ENCODE measurements at regions not wholly inside any gene's neighbourhood (a gene's known extent, or its start where the extent isn't known, plus 50 kb on each side); places are given as distances from the start of the nearest gene placed in this dataset.
"Not testable (repeated sequence)": the region's sequence is repeated elsewhere in the genome, so short reads cannot be mapped to it uniquely, and the experiment has no call there.

DNA sequence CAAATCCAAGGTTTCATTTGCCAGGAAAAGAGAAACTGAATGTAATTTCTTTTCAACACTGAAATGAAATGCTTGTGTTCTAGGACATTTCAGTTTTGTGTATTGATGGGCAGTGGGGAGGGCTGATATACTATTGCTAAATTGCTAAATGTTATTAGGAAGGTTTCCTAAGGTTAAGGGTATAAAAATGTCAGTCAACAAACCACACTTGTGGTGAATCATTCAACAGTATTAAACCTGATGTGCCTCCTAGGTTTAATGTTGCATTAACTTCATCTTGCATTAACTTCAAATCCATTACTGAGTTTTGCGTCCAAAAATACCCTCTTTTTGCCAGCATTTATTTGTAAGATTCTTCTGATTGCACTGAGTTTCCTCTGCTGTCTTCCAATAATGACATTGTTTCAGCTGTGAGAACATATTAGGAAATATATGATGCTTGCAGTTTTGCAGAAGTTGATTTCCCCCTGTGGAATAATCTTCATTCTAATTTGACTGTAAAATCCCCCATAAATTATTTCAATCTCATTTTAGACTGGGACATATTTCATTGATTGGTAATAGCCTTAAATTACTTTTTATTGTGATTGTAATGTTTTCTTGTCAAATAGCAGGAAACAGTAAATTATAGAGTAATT is 758.3 kb downstream of the GBE1 start:
- Mint-ChIP-seq H3K4me1 (no peaks in the 10 kb centered on the region), H3K4me3 (no peak overlapping the region), H3K27ac (no peak overlapping the region), H3K36me3 (no peaks in the 10 kb centered on the region), H3K27me3 (no peaks in the 10 kb centered on the region), H3K9me3 (peaks cover 2 to 4% of the 10 kb centered on the region in 2 donors)
- DNase-seq (no peak), ATAC-seq (replicated peaks) (no peak)

DNA sequence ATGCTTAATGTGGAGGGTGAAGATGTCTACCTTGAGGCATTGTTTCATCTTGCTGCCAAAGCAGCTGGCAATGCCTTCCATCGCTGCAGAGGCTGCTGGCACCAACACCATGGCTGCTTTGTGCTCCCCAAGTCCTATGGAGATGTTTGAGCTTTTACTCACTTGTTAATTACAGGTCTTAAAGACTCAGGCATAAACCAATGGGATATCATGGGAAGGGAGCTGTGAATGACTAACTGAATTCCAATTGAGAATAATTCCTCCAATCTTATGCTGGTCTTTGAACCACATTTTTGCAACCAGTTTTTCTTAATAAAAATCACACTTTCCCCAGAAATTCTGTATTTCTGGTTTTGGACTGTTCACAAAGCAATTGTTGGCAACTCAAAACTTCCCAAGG is 762.0 kb downstream of the GBE1 start:
- H3K4me3 Mint-ChIP-seq: no peak overlapping the region
- DNase-seq (no peak), ATAC-seq (replicated peaks) (no peak)
- no peaks in the 10 kb centered on the region for H3K36me3 Mint-ChIP-seq
- H3K9me3 Mint-ChIP-seq: peaks cover 0 to 6% of the 10 kb centered on the region in 2 donors
- H3K27ac Mint-ChIP-seq: no peak overlapping the region
- H3K4me1 Mint-ChIP-seq: no peaks in the 10 kb centered on the region
- no peaks in the 10 kb centered on the region for H3K27me3 Mint-ChIP-seq

- Mint-ChIP-seq H3K27me3 (no peaks in the 10 kb centered on the region), H3K27ac (no peak overlapping the region), H3K36me3 (no peaks in the 10 kb centered on the region), H3K9me3 (peaks cover 0 to 6% of the 10 kb centered on the region in 2 donors), H3K4me1 (no peaks in the 10 kb centered on the region), H3K4me3 (no peak overlapping the region)
- DNase-seq (no peak), ATAC-seq (replicated peaks) (no peak)
Observed at GRCh38 chr3:80998022-80998421, 763.4 kb downstream of the GBE1 start.

- peaks cover 0 to 6% of the 10 kb centered on the region in 2 donors for H3K9me3 Mint-ChIP-seq
- ATAC-seq (replicated peaks): no peak
- no peaks in the 10 kb centered on the region for H3K4me1 Mint-ChIP-seq
- H3K4me3 Mint-ChIP-seq: no peak overlapping the region
- no peak overlapping the region for H3K27ac Mint-ChIP-seq
- no peaks in the 10 kb centered on the region for H3K36me3 Mint-ChIP-seq
- no peaks in the 10 kb centered on the region for H3K27me3 Mint-ChIP-seq
- DNase-seq: no peak
Observed at GRCh38 chr3:80997622-80998021, 763.8 kb downstream of the GBE1 start.

- DNase-seq (no peak), ATAC-seq (replicated peaks) (no peak)
- Mint-ChIP-seq H3K4me3 (no peak overlapping the region), H3K9me3 (peaks cover 0 to 7% of the 10 kb centered on the region in 2 donors), H3K36me3 (no peaks in the 10 kb centered on the region), H3K27me3 (no peaks in the 10 kb centered on the region), H3K4me1 (no peaks in the 10 kb centered on the region), H3K27ac (no peak overlapping the region)
Observed at GRCh38 chr3:80994767-80995166, 766.7 kb downstream of the GBE1 start.

DNA sequence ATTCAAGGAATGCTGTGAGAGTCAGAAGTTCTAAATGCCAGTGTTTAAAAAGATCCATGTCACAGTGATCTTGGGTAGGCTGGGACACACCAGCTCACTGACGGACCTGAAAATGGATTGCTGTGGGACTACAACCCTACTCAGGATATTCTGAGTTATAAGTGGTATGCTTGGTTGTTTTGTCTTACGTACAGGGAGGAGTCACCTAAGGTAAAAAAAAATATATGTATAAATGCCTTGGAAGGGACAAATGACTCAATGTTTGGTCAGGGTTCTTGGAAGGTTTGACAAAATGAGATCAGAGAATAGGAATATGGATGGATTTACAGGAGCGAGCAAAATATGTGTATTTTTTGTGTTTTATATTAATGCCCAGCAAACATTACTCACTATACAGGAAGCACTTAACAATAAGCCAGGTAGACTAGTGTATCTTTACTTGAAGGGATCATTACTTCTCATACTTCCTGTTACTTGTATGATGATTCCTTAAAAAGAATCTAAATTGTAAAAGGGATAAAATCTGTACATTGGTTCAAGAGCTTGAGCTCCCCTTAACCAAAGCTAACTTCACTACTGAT is 767.3 kb downstream of the GBE1 start:
- ATAC-seq (replicated peaks) (no peak), DNase-seq (no peak)
- no peaks in the 10 kb centered on the region for H3K36me3 Mint-ChIP-seq
- H3K4me1 Mint-ChIP-seq: no peaks in the 10 kb centered on the region
- H3K4me3 Mint-ChIP-seq: no peak overlapping the region
- peaks cover 0 to 7% of the 10 kb centered on the region in 2 donors for H3K9me3 Mint-ChIP-seq
- H3K27ac Mint-ChIP-seq: no peak overlapping the region
- no peaks in the 10 kb centered on the region for H3K27me3 Mint-ChIP-seq

DNA sequence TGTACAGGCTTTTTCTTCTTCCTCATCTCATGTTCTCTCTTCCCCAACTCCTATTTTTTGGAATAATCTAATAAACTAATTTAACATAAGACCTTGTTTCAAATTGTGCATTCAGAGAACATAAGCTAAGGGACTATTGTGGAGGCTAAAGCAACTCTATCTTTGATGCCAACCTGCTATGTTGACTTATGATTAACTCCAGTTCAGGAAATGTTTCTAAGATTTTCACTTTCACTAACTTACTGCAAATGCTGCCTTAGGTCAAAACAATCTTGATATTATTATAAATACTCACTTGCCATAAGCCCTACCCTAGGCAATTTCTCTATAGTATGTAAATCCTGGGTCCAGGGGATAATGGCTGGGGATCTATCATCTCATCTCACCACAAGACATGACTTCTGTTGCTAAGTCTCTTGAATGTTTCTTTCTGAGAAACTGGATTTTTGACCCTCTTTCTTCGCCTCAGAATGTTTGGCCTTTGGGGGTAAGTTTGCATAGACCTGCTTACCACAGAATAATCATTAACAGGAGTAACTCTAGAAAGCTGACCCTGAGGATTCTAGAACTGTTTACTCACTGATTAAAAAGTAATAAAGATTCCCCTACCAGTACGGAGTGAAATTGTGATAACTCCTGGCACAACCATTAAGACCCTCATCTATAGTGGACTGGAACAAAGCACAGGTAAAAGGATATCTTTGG is 768.1 kb downstream of the GBE1 start:
- no peaks in the 10 kb centered on the region for H3K27me3 Mint-ChIP-seq
- no peaks in the 10 kb centered on the region for H3K36me3 Mint-ChIP-seq
- peaks cover 0 to 10% of the 10 kb centered on the region in 2 donors for H3K9me3 Mint-ChIP-seq
- DNase-seq (no peak), ATAC-seq (replicated peaks) (no peak)
- H3K4me1 Mint-ChIP-seq: no peaks in the 10 kb centered on the region
- H3K4me3 Mint-ChIP-seq: no peak overlapping the region
- H3K27ac Mint-ChIP-seq: no peak overlapping the region

DNA sequence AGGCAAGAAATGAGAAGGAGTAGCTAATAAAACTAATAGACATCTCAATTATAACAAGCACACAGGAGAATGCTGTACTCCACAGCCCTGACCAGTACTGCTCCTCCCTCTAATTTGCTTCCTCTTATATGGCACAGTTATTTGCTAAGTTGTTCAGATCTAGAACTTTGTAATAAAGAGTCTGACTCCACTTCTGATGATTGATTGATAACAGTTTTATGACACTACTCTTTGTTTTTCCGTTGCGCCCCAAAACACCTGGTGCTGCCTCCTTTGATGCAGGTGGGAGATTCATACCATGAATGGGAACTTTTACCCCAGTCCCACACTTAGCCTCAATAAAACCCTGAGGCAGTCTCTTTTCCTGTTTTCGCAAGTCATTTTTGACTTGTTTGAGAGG is 777.7 kb downstream of the GBE1 start:
- ATAC-seq (replicated peaks) (no peak), DNase-seq (no peak)
- Mint-ChIP-seq H3K4me3 (no peak overlapping the region), H3K27me3 (no peaks in the 10 kb centered on the region), H3K9me3 (peaks cover 3 to 11% of the 10 kb centered on the region in 2 donors), H3K36me3 (no peaks in the 10 kb centered on the region), H3K4me1 (no peaks in the 10 kb centered on the region), H3K27ac (no peak overlapping the region)

GRCh38 chr3:80978216-80978969 is 783.1 kb downstream of the GBE1 start:
- Mint-ChIP-seq H3K4me3 (no peak overlapping the region), H3K4me1 (no peaks in the 10 kb centered on the region), H3K27ac (no peak overlapping the region), H3K36me3 (no peaks in the 10 kb centered on the region), H3K9me3 (peaks cover 0 to 5% of the 10 kb centered on the region in 2 donors), H3K27me3 (no peaks in the 10 kb centered on the region)
- ATAC-seq (replicated peaks): no peak
- no peak for DNase-seq

GRCh38 chr3:80970292-80970691 is 791.2 kb downstream of the GBE1 start:
- DNase-seq (no peak), ATAC-seq (replicated peaks) (no peak)
- no peaks in the 10 kb centered on the region for H3K36me3 Mint-ChIP-seq
- H3K4me1 Mint-ChIP-seq: no peaks in the 10 kb centered on the region
- H3K4me3 Mint-ChIP-seq: no peak overlapping the region
- H3K27me3 Mint-ChIP-seq: no peaks in the 10 kb centered on the region
- H3K9me3 Mint-ChIP-seq: peaks cover 0 to 6% of the 10 kb centered on the region in 2 donors
- no peak overlapping the region for H3K27ac Mint-ChIP-seq

- Mint-ChIP-seq H3K27ac (no peak overlapping the region), H3K36me3 (no peaks in the 10 kb centered on the region), H3K27me3 (no peaks in the 10 kb centered on the region), H3K9me3 (peaks cover 11 to 12% of the 10 kb centered on the region in 2 donors), H3K4me1 (no peaks in the 10 kb centered on the region), H3K4me3 (no peak overlapping the region)
- no peak for DNase-seq
- ATAC-seq (replicated peaks): no peak
Observed at GRCh38 chr3:80929576-80929975, 831.9 kb downstream of the GBE1 start.

DNA sequence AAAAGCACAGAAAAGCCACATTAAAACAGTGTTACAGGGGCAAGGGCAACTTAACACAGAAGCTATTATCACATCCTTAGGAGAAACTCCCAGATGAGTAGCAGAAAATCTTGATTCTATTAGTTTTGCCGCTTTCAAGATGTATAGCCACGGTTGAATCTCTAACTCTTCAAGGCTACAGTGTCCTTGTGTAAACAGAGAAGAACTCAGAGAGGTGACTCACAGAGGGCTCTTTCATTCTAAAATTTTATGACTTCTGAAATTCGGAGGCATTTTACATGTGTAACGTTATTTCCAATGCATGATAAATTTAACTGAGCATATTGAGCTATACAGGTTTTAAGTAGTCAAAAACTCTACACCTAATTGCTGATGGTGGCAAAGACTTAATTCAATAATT is 846.6 kb downstream of the GBE1 start:
- Mint-ChIP-seq H3K36me3 (no peaks in the 10 kb centered on the region), H3K27ac (no peak overlapping the region), H3K9me3 (peaks cover 0 to 4% of the 10 kb centered on the region in 2 donors), H3K4me1 (no peaks in the 10 kb centered on the region), H3K4me3 (no peak overlapping the region), H3K27me3 (no peaks in the 10 kb centered on the region)
- ATAC-seq (replicated peaks) (no peak), DNase-seq (no peak)

- no peaks in the 10 kb centered on the region for H3K4me1 Mint-ChIP-seq
- H3K27me3 Mint-ChIP-seq: no peaks in the 10 kb centered on the region
- no peaks in the 10 kb centered on the region for H3K9me3 Mint-ChIP-seq
- ATAC-seq (replicated peaks): no peak
- H3K36me3 Mint-ChIP-seq: no peaks in the 10 kb centered on the region
- no peak overlapping the region for H3K4me3 Mint-ChIP-seq
- no peak overlapping the region for H3K27ac Mint-ChIP-seq
- DNase-seq: no peak
Observed at GRCh38 chr3:80898211-80898610, 863.2 kb downstream of the GBE1 start.

GRCh38 chr3:80897005-80897404 is 864.4 kb downstream of the GBE1 start:
- ATAC-seq (replicated peaks); H3K27me3 Mint-ChIP-seq; H3K4me3 Mint-ChIP-seq; DNase-seq; H3K4me1 Mint-ChIP-seq; H3K27ac Mint-ChIP-seq; H3K9me3 Mint-ChIP-seq; H3K36me3 Mint-ChIP-seq: not testable (repeated sequence)

Measured in stimulated activated naive B cell treated with anti-CD40 and anti-IgM and Interleukin-4, amounts not matched to agents 10 μg/mL and 1 μg/mL and 100 μg/mL, for 72 hours (primary cell).